IPS-20b (cell line): ENCODE measurements at regions not wholly inside any gene's neighbourhood (a gene's known extent, or its start where the extent isn't known, plus 50 kb on each side); places are given as distances from the start of the nearest gene placed in this dataset.

Source experiments
- H3K27ac ChIP-seq: one replicate; pipeline ENCODE4 v1.5.1; 2013; ENCODE audit warnings: low read length
- H3K27me3 ChIP-seq: 2 replicates; pipeline ENCODE4 v1.6.1; 2013; ENCODE audit warnings: mild to moderate bottlenecking, low read length, inconsistent platforms; ENCODE audit not compliant: insufficient read depth
- H3K36me3 ChIP-seq: 2 replicates; pipeline ENCODE4 v1.6.1; 2013; ENCODE audit warnings: low read depth, mild to moderate bottlenecking, inconsistent platforms, low read length, moderate library complexity; ENCODE audit not compliant: insufficient read depth
- H3K4me1 ChIP-seq: 2 replicates; pipeline ENCODE4 v1.6.1; 2013; ENCODE audit warnings: mild to moderate bottlenecking, control low read depth, inconsistent platforms, low read length, moderate library complexity; ENCODE audit not compliant: insufficient read depth
- H3K4me3 ChIP-seq: 2 replicates; pipeline ENCODE4 v1.5.1; 2013; ENCODE audit warnings: mild to moderate bottlenecking, low read length, inconsistent platforms
- H3K9ac ChIP-seq: 2 replicates; pipeline ENCODE4 v1.6.1; 2013; ENCODE audit warnings: low read depth, mild to moderate bottlenecking, inconsistent platforms, low read length, moderate library complexity
- H3K9me3 ChIP-seq: 2 replicates; pipeline ENCODE4 v1.6.1; 2013; ENCODE audit warnings: mild to moderate bottlenecking, low read depth, low read length, inconsistent platforms; ENCODE audit not compliant: insufficient read depth

GRCh38 chr21:15221799-15222386 is 157.1 kb upstream of the NRIP1 start:
- Histone ChIP-seq H3K9ac (no peak overlapping the region), H3K4me3 (no peak overlapping the region), H3K9me3 (no peaks in the 10 kb centered on the region), H3K27ac (no peak overlapping the region), H3K27me3 (peaks cover 25% of the 10 kb centered on the region), H3K36me3 (no peaks in the 10 kb centered on the region), H3K4me1 (peaks cover 30% of the 10 kb centered on the region)

GRCh38 chr21:15222707-15223106 is 157.9 kb upstream of the NRIP1 start:
- H3K27ac ChIP-seq, result no peak overlapping the region

GRCh38 chr21:15224346-15225086 is 159.7 kb upstream of the NRIP1 start:
- Histone ChIP-seq H3K9me3 (no peaks in the 10 kb centered on the region), H3K4me1 (peaks cover 30% of the 10 kb centered on the region), H3K27me3 (peaks cover 25% of the 10 kb centered on the region), H3K4me3 (no peak overlapping the region), H3K9ac (no peak overlapping the region), H3K36me3 (no peaks in the 10 kb centered on the region), H3K27ac (no peak overlapping the region)

More at GRCh38 chr21:15222707-15223106, 157.9 kb upstream of the NRIP1 start:
- Histone ChIP-seq H3K4me1 (peaks cover 30% of the 10 kb centered on the region), H3K9me3 (no peaks in the 10 kb centered on the region), H3K36me3 (no peaks in the 10 kb centered on the region), H3K9ac (no peak overlapping the region), H3K4me3 (no peak overlapping the region), H3K27me3 (peaks cover 25% of the 10 kb centered on the region)

GRCh38 chr21:15227919-15228318 is 163.1 kb upstream of the NRIP1 start:
- H3K4me3 ChIP-seq, result no peak overlapping the region
- no peaks in the 10 kb centered on the region for H3K9me3 ChIP-seq
- H3K4me1 ChIP-seq, result peaks cover 6% of the 10 kb centered on the region
- peaks cover 19% of the 10 kb centered on the region for H3K27me3 ChIP-seq
- no peak overlapping the region for H3K9ac ChIP-seq
- H3K27ac ChIP-seq, result no peak overlapping the region
- no peaks in the 10 kb centered on the region for H3K36me3 ChIP-seq

GRCh38 chr21:15229390-15229789 is 164.6 kb upstream of the NRIP1 start:
- no peak overlapping the region for H3K9ac ChIP-seq
- H3K36me3 ChIP-seq, result no peaks in the 10 kb centered on the region
- peaks cover 4% of the 10 kb centered on the region for H3K27me3 ChIP-seq
- no peaks in the 10 kb centered on the region for H3K4me1 ChIP-seq
- no peak overlapping the region for H3K4me3 ChIP-seq
- H3K27ac ChIP-seq, result no peak overlapping the region
- no peaks in the 10 kb centered on the region for H3K9me3 ChIP-seq

GRCh38 chr21:15233611-15234010 is 168.8 kb upstream of the NRIP1 start:
- Histone ChIP-seq H3K27ac (no peak overlapping the region), H3K4me1 (no peaks in the 10 kb centered on the region), H3K4me3 (no peak overlapping the region)

GRCh38 chr21:15236111-15236510 is 171.3 kb upstream of the NRIP1 start:
- H3K9me3 ChIP-seq, result no peaks in the 10 kb centered on the region
- no peak overlapping the region for H3K4me3 ChIP-seq
- no peak overlapping the region for H3K9ac ChIP-seq
- H3K27me3 ChIP-seq, result peaks cover 6% of the 10 kb centered on the region
- no peak overlapping the region for H3K27ac ChIP-seq
- H3K36me3 ChIP-seq, result no peaks in the 10 kb centered on the region
- H3K4me1 ChIP-seq, result no peaks in the 10 kb centered on the region; the same call in 1 of the 2 replicates

More at GRCh38 chr21:15233611-15234010, 168.8 kb upstream of the NRIP1 start:
- Histone ChIP-seq H3K9ac (no peak overlapping the region), H3K9me3 (no peaks in the 10 kb centered on the region), H3K27me3 (no peaks in the 10 kb centered on the region), H3K36me3 (no peaks in the 10 kb centered on the region)

GRCh38 chr21:15240848-15241247 is 176.0 kb upstream of the NRIP1 start:
- H3K36me3 ChIP-seq, result no peaks in the 10 kb centered on the region
- H3K4me1 ChIP-seq, result peaks cover 18% of the 10 kb centered on the region
- H3K27me3 ChIP-seq, result peaks cover 25% of the 10 kb centered on the region
- no peaks in the 10 kb centered on the region for H3K9me3 ChIP-seq
- no peak overlapping the region for H3K9ac ChIP-seq
- H3K4me3 ChIP-seq, result no peak overlapping the region
- no peak overlapping the region for H3K27ac ChIP-seq

GRCh38 chr21:15241997-15242736 is 177.4 kb upstream of the NRIP1 start:
- peak overlapping the region; percentile 26; the same call in 1 of the 2 replicates for H3K4me3 ChIP-seq
- H3K36me3 ChIP-seq, result no peaks in the 10 kb centered on the region
- peaks cover 18% of the 10 kb centered on the region for H3K4me1 ChIP-seq
- H3K9me3 ChIP-seq, result no peaks in the 10 kb centered on the region
- H3K9ac ChIP-seq, result no peak overlapping the region
- H3K27ac ChIP-seq, result no peak overlapping the region
- peaks cover 25% of the 10 kb centered on the region for H3K27me3 ChIP-seq

GRCh38 chr21:15242906-15243305 is 178.1 kb upstream of the NRIP1 start:
- Histone ChIP-seq H3K4me1 (peaks cover 18% of the 10 kb centered on the region), H3K27ac (no peak overlapping the region), H3K4me3 (peak overlapping the region; percentile 26; the same call in 1 of the 2 replicates), H3K27me3 (peaks cover 25% of the 10 kb centered on the region), H3K36me3 (no peaks in the 10 kb centered on the region), H3K9ac (no peak overlapping the region), H3K9me3 (no peaks in the 10 kb centered on the region)

GRCh38 chr21:15243406-15243805 is 178.6 kb upstream of the NRIP1 start:
- H3K4me3 ChIP-seq, result no peak overlapping the region
- no peaks in the 10 kb centered on the region for H3K9me3 ChIP-seq
- H3K27ac ChIP-seq, result no peak overlapping the region

More at GRCh38 chr21:15243406-15243805, 178.6 kb upstream of the NRIP1 start:
- H3K9ac ChIP-seq, result no peak overlapping the region
- peaks cover 18% of the 10 kb centered on the region for H3K4me1 ChIP-seq
- peaks cover 25% of the 10 kb centered on the region for H3K27me3 ChIP-seq
- no peaks in the 10 kb centered on the region for H3K36me3 ChIP-seq
